HG03108 (cell line): ENCODE measurements at regions not wholly inside any gene's neighbourhood (a gene's known extent, or its start where the extent isn't known, plus 50 kb on each side); places are given as distances from the start of the nearest gene placed in this dataset.
A peak's percentile ranks its signal among the peaks of the same experiment; 100 is the strongest.

Experiments
- ATAC-seq: cut with Tn5 transposase; IDR thresholded peaks from one replicate; pipeline ENCODE4 v1.9.1; 2021; ENCODE audit warnings: moderate library complexity; ENCODE audit not compliant: unreplicated experiment

DNA sequence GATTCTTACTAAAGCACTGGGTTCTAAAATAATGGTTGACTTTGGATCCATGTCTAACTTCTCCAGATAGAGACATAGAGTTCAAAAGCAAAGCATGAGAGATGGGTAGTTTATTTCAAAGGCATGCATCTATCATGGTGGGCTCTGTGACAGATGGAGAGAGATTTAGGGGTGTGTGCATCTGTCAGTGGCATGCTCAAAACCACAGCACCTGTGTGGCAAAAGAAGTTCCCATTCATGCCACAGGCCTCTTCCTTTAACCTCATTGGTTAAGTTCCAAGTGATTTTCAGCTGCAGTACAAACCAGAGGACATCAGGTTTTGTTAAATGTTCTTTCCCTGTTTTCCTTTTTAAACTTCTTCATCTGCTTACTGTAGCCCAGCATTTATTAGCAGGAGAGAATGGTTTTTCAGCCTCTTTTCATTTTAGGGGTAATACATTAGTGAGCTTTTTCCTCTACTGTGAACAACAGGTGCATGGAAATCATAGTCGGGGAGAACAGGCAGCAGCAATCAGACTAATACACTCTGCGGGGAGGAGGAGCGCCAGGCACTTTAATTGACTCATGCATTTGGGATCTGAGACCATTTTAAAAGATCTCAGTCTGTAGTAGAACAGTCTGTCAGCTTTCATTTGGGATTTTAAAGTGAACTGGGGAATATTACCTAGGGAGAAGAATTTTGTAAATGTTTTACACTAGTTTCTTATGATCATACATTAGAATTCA is 52.4 kb upstream of the UPP2 start:
- ATAC-seq: no peak

DNA sequence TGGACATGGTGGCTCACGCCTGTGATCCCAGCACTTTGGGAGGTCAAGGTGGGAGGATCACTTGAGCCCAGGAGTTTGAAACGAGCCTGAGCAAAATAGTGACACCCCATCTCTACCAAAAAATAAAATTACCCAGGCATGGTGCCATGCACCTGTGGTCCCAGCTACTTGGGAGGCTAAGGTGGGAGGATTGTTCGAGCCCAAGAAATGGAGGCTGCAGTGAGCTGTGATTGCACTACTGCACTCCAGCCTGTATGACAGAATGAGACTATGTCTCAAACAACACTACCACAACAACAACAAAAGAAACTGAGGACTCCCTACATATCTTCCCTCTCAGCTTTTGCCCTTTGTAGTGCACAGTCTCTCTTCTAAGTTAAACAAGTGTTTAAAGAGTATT is 53.3 kb upstream of the UPP2 start:
- ATAC-seq: no peak

GRCh38 chr2:158047156-158047611 is 54.5 kb upstream of the UPP2 start:
- ATAC-seq: no peak

DNA sequence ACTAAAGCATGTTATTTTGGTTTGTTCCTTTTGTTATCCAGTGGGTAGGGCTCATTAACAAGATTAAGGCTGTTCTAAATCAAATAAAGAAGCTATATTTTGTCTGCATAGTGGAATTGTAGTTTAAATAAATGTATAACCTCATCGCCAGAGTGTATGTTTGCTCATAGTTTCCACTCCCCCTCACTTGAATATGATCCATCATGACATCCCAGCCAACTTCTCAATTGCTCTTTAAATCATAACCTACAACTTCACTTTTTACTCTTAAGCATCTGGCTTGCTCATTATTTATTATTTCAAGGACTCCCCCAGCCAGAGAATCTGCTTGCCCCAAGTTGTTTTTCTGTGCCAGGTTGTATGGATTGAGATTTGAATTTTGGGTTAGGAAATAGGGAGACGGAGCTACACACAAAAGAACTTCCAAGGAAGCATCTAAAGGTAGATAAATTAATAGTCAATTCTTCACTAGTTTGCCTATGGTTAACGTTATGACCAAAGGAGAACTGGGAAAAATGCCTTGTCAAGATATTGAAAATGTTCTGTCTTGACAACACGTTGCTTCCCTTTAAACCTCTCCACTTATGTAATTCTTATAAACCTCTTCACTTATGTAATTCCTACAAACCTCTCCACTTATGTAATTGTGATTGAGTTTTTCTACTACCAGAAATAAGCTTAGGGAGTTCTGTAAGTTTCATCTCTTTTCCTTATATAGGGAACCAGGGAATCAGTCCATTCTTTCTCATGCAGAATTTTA is 55.4 kb upstream of the UPP2 start:
- ATAC-seq: no peak

- ATAC-seq: no peak
Measured at GRCh38 chr2:158045362-158045761, 56.3 kb upstream of the UPP2 start.

DNA sequence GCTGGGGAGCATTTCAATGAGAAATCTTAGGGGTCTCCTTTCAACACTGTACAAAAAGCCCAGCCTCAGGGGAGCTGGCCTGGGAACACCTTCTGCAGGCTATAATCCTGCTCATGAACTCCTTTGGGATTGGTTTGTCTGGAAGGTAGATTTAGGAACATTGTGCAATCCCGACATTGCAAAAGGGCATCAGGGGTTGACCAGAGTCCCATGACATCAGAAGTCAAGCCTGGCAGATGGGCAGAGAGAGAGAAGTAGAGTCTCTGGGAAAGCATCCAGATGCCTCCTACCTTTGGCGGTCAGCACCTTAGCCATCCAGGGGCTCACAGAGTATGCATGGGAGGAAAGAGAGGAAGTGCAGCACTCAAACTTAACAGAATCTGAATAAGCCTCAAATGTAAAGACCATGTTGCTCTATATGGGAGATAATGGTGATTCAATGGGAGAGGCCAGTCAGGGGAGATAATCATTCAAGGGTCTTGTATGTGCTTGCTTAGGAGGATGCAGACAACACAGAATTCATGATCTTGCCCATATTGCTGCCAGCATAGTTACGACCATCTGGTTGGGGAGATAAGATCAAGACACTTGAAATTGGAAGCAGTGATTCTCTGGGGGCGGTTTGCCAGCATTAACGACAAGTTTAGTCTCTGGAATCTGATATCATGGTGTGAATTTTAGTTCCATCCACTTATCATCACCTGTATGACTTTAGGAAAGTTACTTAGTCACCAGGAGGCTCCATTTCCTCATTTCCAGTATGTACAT is 58.3 kb upstream of the UPP2 start:
- ATAC-seq: no peak

DNA sequence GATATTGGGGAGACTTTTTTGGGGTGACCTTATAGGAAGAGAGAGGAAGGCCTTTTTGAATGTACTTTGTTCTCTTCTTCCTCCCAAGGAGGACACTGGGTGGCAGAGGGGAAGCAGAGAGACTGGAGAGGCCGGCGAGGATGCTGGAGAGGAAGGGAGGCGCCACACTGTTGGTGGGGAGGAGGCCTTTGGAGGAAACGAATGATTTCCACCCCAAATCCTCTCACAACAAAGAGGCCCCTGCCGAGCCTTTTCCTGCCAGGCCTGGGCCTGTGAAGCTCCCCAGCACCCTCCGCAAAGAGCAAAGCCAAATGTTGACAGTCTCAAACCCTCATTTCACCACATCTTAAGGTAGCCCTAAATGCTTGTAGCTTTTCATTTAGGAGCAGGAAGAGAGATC is 59.0 kb upstream of the UPP2 start:
- no peak for ATAC-seq

DNA sequence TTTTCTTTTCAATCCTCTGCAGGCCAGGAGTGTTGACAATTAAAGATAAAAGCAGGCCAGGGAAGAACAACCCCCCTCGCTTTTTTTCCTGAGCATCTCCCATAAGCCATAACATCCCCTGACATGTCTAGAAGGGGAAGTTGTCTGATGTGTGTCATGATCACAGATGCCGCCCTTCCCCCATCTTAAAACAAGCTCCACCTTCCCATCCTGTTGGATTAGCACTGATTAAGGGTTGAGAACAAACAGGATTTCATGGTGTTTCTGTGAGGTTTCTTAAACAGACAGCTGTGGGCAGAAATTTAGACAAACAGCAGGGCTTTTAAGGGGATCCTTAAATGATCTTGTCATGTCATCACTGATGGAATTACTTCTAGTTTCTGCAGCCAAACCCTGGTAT is 59.4 kb upstream of the UPP2 start:
- ATAC-seq: no peak

DNA sequence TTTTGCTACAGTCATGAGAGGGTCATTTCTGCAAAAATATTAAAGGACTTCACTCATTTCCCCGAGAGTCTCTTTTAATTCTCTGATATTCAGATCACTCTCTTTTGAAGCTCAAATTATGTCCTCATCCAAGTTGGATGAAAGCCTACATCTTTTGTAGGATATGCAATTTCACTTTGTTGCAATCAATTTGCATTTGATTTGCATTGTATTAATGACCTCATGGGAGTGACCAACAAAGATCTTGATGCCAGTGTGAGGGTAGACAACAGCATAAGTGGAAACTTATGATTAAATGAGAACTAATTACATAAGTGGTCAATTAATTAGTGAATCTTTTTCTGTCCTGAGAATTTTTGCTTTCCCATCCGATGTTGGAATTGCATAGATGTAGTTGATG is 60.3 kb upstream of the UPP2 start:
- ATAC-seq: no peak

GRCh38 chr2:158038901-158039300 is 62.8 kb upstream of the UPP2 start:
- ATAC-seq: no peak

DNA sequence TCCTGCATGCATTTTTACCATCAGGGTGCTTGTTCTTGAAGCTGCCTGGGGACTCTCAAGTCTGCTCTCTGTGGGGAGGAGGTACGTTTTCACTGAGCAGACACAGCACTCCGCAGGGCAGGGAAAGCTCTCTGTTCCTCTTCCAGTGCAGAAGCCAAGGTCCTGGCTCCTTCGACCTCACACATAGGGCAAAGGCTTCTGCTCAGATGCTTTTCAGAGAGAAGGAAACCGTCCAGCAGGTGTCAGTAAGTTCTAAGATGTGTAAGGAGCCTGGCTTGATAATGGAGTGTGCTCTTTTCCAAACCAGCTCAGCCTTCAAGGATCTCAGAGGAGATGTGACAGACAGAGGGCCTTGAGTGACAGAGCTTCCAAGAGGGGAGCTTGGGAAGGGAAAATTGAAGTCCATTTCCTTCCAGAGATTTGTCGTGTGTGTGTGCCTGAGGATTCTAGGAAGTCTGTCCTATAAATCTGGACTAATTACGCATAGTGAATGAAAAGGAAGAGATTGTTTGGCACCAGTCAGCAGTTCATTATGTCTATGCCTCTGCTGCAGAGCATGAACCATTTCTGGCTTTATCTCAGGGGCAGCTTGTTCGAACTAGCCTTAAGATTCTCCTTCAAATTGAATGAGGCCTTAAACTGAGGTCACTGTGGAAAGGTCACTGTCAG is 67.3 kb upstream of the UPP2 start:
- ATAC-seq: no peak

- ATAC-seq: no peak
Measured at GRCh38 chr2:158031371-158031770, 70.3 kb upstream of the UPP2 start.

DNA sequence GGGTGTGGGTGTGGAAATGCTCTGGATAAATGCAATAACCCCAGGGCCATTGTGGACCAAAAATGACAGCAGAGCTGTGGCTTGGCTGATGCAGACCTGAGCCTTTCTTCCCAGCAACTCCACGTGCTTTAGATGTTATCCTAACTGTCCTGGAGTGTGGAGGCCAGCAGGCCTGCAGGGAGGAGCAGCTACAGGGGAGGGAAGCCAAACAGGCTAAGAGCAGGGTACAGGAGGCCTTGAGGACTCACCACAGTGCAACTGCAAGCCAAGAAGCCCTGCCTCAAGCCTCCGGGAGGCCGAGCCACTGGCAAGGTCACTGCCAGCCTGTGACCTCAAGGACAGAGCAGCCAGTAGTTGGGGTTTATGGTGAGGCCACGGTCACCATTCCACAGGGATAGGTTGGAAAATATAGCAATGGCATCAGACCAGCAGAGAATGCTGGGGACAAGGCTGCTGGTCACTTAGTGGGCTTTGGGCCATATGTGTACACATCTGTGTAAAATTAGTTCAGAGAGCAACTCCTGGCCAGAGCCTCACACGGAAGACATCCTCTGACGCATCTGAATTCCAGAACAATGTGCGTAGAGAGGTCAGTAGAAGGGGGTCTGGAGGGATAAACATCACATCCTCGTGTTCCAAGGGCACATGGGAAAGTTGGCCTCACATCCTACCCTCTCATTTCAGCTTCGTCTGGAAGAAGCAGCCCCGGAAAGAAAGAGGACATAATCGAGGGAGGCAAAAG is 76.2 kb upstream of the UPP2 start:
- no peak for ATAC-seq

DNA sequence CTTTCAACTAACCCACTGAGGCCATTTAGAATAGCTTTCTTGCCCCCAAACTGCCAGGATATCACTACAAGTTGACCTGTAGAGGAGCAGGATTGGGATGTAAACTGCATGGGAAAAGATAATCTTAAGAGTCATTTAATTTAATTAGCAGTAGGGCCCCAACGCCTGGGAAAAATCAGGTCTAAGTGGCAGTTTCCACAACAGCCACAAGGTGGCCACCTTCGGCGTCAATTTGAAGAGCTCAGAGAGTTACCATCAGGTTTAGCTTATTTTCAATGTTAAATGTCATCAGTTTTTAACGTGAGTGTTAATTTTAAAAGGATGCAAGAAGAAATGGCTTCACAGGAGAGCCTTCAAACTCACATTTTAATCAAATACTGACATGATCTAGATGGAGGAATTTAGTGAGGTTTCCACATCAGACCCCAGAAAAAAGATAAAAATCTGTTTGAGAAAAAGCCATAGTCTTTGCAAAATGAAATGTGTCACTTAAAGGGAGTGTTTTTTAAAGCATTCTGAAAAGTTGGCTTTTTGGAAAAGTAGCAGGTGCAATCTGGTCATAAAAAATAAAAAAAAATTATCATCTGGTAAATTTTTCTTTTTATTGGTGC is 77.3 kb upstream of the UPP2 start:
- ATAC-seq: peak; percentile 80

DNA sequence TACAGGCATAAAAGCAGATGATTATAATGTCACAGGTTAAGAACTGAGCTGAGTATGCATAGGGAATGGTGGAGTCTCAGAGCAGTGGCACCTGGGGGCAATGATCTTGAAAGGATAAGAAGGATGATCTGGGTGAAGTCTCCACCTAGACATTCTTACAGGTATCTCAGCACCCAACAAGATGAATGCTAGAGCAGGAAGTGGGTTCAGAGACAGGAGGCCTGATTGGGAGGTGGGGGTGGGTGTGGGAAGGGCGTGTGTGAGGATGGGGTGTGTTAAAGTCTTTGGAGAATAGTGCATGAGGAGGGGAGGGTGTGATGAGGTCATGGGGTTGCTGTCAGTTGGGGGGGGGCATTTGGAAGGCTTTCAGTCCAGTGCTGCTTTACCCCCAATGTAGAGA is 78.8 kb upstream of the UPP2 start:
- ATAC-seq: no peak

- no peak for ATAC-seq
Measured at GRCh38 chr2:158021226-158021625, 80.5 kb upstream of the UPP2 start.

DNA sequence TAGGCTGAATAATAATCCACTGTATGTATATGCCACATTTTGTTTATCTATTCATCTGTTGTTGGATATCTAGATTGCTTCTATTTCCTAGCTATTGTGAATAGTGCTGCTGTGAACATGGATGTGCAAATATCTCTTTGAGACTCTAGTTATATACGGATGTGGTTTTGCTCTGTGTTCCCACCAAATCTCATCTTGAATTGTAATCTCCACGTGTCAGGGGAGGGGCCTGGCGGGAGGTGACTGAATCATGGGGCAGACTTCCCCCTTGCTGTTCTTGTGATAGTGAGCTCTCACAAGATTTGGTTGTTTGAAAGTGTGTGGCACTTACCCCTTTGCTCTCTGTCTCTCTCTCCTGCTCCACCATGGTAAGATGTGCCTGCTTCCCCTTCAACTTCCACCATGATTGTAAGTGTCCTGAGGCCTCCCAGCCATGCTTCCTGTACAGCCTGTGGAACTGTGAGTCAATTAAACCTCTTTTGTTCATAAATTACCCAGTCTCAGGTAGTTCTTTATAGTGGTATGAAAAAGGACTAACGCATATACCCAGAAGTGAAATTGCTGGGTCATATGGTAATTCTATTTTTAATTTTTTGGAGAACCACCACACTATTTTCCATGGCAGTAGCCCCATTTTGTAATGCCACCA is 86.1 kb upstream of the UPP2 start:
- no peak for ATAC-seq

GRCh38 chr2:158013891-158014290 is 87.8 kb upstream of the UPP2 start:
- no peak for ATAC-seq

GRCh38 chr2:158011055-158011771 is 90.5 kb upstream of the UPP2 start:
- ATAC-seq: no peak
